OCI-LY7 (cell line): ENCODE measurements at regions not wholly inside any gene's neighbourhood (a gene's known extent, or its start where the extent isn't known, plus 50 kb on each side); places are given as distances from the start of the nearest gene placed in this dataset.

Source experiments
- BruUV-seq: library from RNA; stranded (reverse); fragments of 400-500 nt; replicated peaks from 2 replicates; lab custom pipeline; 2021; lab: Mats Ljungman, UMichigan
- CTCF ChIA-PET: fragments of 300-600 bp; sonication (Branson Sonifier 250); formaldehyde crosslinking; loops from one replicate; lab custom pipeline; 2022; ENCODE audit warnings: antibody characterized with exemption; ENCODE audit not compliant: unreplicated experiment; lab: Charles Lee
- POLR2A ChIA-PET: fragments of 300-600 bp; sonication (Branson Sonifier 250); formaldehyde crosslinking; loops from one replicate; lab custom pipeline; 2022; ENCODE audit warnings: antibody characterized with exemption; lab: Charles Lee
- DNase-seq: peaks from one replicate; pipeline ENCODE4 v3.0.0-alpha.2; 2015; ENCODE audit warnings: low spot score
- H2AFZ ChIP-seq: fragments of 200-600 bp; sonication (generic), shearing (Covaris generic); 2 replicates; pipeline ENCODE4 v1.6.1; 2014; ENCODE audit warnings: mild to moderate bottlenecking, antibody characterized with exemption, low read length, moderate library complexity
- H3K27ac ChIP-seq: fragments of 200-600 bp; sonication (generic); 2 replicates; pipeline ENCODE4 v1.5.1; 2014; ENCODE audit warnings: mixed run types, low read depth, mild to moderate bottlenecking, moderate library complexity, low read length, inconsistent platforms; ENCODE audit not compliant: poor library complexity, severe bottlenecking
- H3K36me3 ChIP-seq: fragments of 200-600 bp; sonication (generic); 2 replicates; pipeline ENCODE4 v1.6.1; 2014; ENCODE audit warnings: mild to moderate bottlenecking, antibody characterized with exemption, low read length, moderate library complexity, mixed read lengths; ENCODE audit not compliant: insufficient read depth
- H3K4me1 ChIP-seq: fragments of 200-600 bp; sonication (generic); 2 replicates; pipeline ENCODE4 v1.5.1; 2014; ENCODE audit warnings: mild to moderate bottlenecking, low read length; ENCODE audit not compliant: insufficient read depth, poor library complexity, severe bottlenecking
- H3K4me2 ChIP-seq: fragments of 200-600 bp; sonication (generic); 2 replicates; pipeline ENCODE4 v1.6.1; 2014; ENCODE audit warnings: mild to moderate bottlenecking, low read length
- H3K4me3 ChIP-seq: fragments of 200-600 bp; sonication (generic); 2 replicates; pipeline ENCODE4 v1.5.1; 2014; ENCODE audit warnings: mild to moderate bottlenecking, low read depth, low read length; ENCODE audit not compliant: poor library complexity, severe bottlenecking
- H3K79me2 ChIP-seq: fragments of 200-600 bp; sonication (generic); 2 replicates; pipeline ENCODE4 v1.6.1; 2016; ENCODE audit warnings: low read depth, mild to moderate bottlenecking, low read length, moderate library complexity, mixed read lengths; ENCODE audit not compliant: insufficient read depth
- H3K9me2 ChIP-seq: fragments of 200-600 bp; sonication (generic); 2 replicates; pipeline ENCODE4 v1.6.1; 2016; ENCODE audit warnings: mild to moderate bottlenecking, low read length, mixed read lengths; ENCODE audit not compliant: insufficient read depth
- H3K9me3 ChIP-seq: fragments of 200-600 bp; sonication (generic); 2 replicates; pipeline ENCODE4 v1.6.1; 2014; ENCODE audit warnings: mild to moderate bottlenecking, mixed run types, low read length, mixed read lengths
- H4K20me1 ChIP-seq: fragments of 200-600 bp; sonication (generic); 2 replicates; pipeline ENCODE4 v1.6.1; 2014; ENCODE audit warnings: mild to moderate bottlenecking, antibody characterized with exemption, low read length, moderate library complexity, mixed read lengths; ENCODE audit not compliant: insufficient read depth
- EZH2phosphoT487 ChIP-seq: fragments of 200-600 bp; sonication (generic); IDR thresholded peaks from 2 replicates; pipeline ENCODE4 v1.6.1; 2018; ENCODE audit warnings: low read depth, borderline replicate concordance, mild to moderate bottlenecking, mixed run types, antibody characterized with exemption, low read length, moderate library complexity, mixed read lengths
- intact Hi-C: fragments of 100-400 bp; cut with micrococcal nuclease; formaldehyde crosslinking; loops from one replicate; pipeline ENCODE4 v1.10.0; 2022; ENCODE audit not compliant: unreplicated experiment
- TF ChIP-seq, protein P1 (sequence below): fragments of 200-600 bp; sonication (generic); conservative IDR thresholded peaks from 2 replicates; pipeline ENCODE4 v1.5.1; 2014; ENCODE audit warnings: mild to moderate bottlenecking, antibody characterized with exemption, low read length, moderate library complexity, mixed read lengths

DNA sequence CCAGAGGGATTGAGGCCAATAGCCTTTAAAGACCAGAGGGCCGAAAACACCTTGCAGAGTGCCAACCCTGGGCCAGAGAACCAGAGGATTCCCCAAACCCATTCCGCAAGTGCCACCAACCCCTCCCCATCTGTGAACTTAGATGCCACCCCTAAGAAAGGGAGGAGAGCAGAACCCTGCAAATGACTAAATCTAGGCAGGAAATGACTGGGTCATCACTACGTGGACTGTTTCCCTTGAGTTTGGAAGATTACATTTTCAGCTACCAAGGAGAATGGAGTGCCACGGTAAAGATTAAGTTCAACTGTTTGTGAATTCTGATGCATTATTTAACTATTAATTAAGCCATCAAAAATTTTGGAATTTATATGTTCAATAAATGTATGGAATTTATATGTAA lies 142.8 kb downstream of the ENC1 start:
- H3K4me3 ChIP-seq, result no peak overlapping the region
- H3K9me3 ChIP-seq, result no peaks in the 10 kb centered on the region
- H2AFZ ChIP-seq, result 0 out of 2 replicates have a peak overlapping the region, but pooled peaks have one; percentile 32
- ChIA-PET POLR2A (interaction anchor here (0.5 kb wide), 1 partner anchor 31 kb away, joined by 3 read pairs; no protein-coding TSS in a partner anchor), CTCF (no interaction called here)
- DNase-seq, result no peak
- TF ChIP-seq EZH2phosphoT487, result no peak
- TF ChIP-seq, protein P1, sequence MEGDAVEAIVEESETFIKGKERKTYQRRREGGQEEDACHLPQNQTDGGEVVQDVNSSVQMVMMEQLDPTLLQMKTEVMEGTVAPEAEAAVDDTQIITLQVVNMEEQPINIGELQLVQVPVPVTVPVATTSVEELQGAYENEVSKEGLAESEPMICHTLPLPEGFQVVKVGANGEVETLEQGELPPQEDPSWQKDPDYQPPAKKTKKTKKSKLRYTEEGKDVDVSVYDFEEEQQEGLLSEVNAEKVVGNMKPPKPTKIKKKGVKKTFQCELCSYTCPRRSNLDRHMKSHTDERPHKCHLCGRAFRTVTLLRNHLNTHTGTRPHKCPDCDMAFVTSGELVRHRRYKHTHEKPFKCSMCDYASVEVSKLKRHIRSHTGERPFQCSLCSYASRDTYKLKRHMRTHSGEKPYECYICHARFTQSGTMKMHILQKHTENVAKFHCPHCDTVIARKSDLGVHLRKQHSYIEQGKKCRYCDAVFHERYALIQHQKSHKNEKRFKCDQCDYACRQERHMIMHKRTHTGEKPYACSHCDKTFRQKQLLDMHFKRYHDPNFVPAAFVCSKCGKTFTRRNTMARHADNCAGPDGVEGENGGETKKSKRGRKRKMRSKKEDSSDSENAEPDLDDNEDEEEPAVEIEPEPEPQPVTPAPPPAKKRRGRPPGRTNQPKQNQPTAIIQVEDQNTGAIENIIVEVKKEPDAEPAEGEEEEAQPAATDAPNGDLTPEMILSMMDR, result no peak
- no peaks in the 10 kb centered on the region for H3K9me2 ChIP-seq
- no peaks in the 10 kb centered on the region for H3K36me3 ChIP-seq
- peaks cover 35% of the 10 kb centered on the region for H3K4me1 ChIP-seq
- H3K4me2 ChIP-seq, result no peak overlapping the region
- H4K20me1 ChIP-seq, result no peaks in the 10 kb centered on the region
- no peaks in the 10 kb centered on the region for H3K79me2 ChIP-seq
- H3K27ac ChIP-seq, result no peak overlapping the region
- intact Hi-C loops, result no loop called here
- BruUV-seq, result no TSS peak

DNA sequence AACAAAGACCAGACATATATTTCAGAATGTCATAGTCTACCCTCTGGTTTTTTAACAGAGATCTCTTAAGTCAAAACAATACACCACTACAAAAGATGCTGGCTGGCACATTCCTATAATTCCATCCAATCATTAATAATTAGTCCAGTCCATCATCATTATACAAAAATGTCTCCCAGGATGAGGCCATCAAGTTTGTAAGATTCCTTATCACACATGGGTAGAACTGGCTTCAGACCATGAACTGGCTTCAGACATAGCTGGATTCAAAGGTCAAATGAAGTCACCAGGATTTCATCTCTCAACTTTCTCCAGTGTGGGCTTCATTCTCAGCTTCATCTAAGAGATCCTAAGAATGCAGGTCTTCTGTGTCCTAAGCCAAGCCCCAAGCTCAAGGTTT lies 147.1 kb downstream of the ENC1 start:
- Histone ChIP-seq H3K27ac (no peak overlapping the region), H3K79me2 (no peaks in the 10 kb centered on the region), H4K20me1 (no peaks in the 10 kb centered on the region), H3K9me3 (no peaks in the 10 kb centered on the region), H3K36me3 (no peaks in the 10 kb centered on the region), H3K9me2 (no peaks in the 10 kb centered on the region), H2AFZ (no peak overlapping the region), H3K4me1 (peaks cover 47% of the 10 kb centered on the region), H3K4me2 (no peak overlapping the region), H3K4me3 (no peak overlapping the region)
- no peak for DNase-seq
- BruUV-seq, result no TSS peak
- ChIA-PET POLR2A (interaction anchor here (0.9 to 4.6 kb wide), 5 partner anchors 12 to 123 kb away, joined by 3 to 27 read pairs (median 7); no protein-coding TSS in a partner anchor), CTCF (no interaction called here)
- intact Hi-C loops, result no loop called here
- TF ChIP-seq, protein P1, result no peak
- no peak for TF ChIP-seq EZH2phosphoT487

- H3K9me2 ChIP-seq, result no peaks in the 10 kb centered on the region
- no peaks in the 10 kb centered on the region for H3K79me2 ChIP-seq
- no peak for TF ChIP-seq EZH2phosphoT487
- TF ChIP-seq, protein P1, result no peak
- peak overlapping the region; percentile 38; the same call in 1 of the 2 replicates for H2AFZ ChIP-seq
- no peaks in the 10 kb centered on the region for H3K36me3 ChIP-seq
- intact Hi-C loops, result no loop called here
- peaks cover 47% of the 10 kb centered on the region for H3K4me1 ChIP-seq
- no peaks in the 10 kb centered on the region for H4K20me1 ChIP-seq
- H3K4me3 ChIP-seq, result no peak overlapping the region
- peak overlapping the region; percentile 88 for H3K27ac ChIP-seq
- no peak for DNase-seq
- ChIA-PET CTCF (no interaction called here), POLR2A (interaction anchor here (0.8 to 4.6 kb wide), 6 partner anchors 11 to 148 kb away, joined by 3 to 27 read pairs (median 8); partner anchors contain the start of gene ENC1)
- no TSS peak for BruUV-seq
- peak overlapping the region; percentile 46; the same call in 1 of the 2 replicates for H3K4me2 ChIP-seq
- H3K9me3 ChIP-seq, result no peaks in the 10 kb centered on the region
Measured at GRCh38 chr5:74492230-74492629, 148.3 kb downstream of the ENC1 start.
